ENCODE measurements at regions not wholly inside any gene's neighbourhood (a gene's known extent, or its start where the extent isn't known, plus 50 kb on each side); places are given as distances from the start of the nearest gene placed in this dataset.

GRCh38 chr2:105627534-105627933 is 117.2 kb upstream of the NCK2 start:
- no peaks in the 10 kb centered on the region for H3K36me3 Mint-ChIP-seq (ENCODE audit: insufficient read depth in 2 of 2)
- no peak overlapping the region for H3K27ac Mint-ChIP-seq
- peaks cover 2% of the 10 kb centered on the region in 2 donors for H3K9me3 Mint-ChIP-seq
- no peak overlapping the region for H3K4me3 Mint-ChIP-seq
- ATAC-seq (replicated peaks in 1 of 2) (no peak), DNase-seq (no peak)
- H3K4me1 Mint-ChIP-seq (ENCODE audit: low read depth): no peaks in the 10 kb centered on the region
- peaks cover 6% of the 10 kb centered on the region for H3K27me3 Mint-ChIP-seq (ENCODE audit: low read depth)

- no peaks in the 10 kb centered on the region for H3K36me3 Mint-ChIP-seq (ENCODE audit: insufficient read depth in 2 of 2)
- peaks cover 10% of the 10 kb centered on the region for H3K27me3 Mint-ChIP-seq (ENCODE audit: low read depth)
- peaks cover 2% of the 10 kb centered on the region in 2 donors for H3K9me3 Mint-ChIP-seq
- H3K27ac Mint-ChIP-seq: no peak overlapping the region
- H3K4me1 Mint-ChIP-seq (ENCODE audit: low read depth): no peaks in the 10 kb centered on the region
- H3K4me3 Mint-ChIP-seq: no peak overlapping the region
- ATAC-seq (replicated peaks in 1 of 2): no peak
- no peak for DNase-seq
Measured at GRCh38 chr2:105626966-105627340, 117.8 kb upstream of the NCK2 start.

GRCh38 chr2:105626212-105626965 is 118.3 kb upstream of the NCK2 start:
- H3K27ac Mint-ChIP-seq: no peak overlapping the region
- H3K27me3 Mint-ChIP-seq (ENCODE audit: low read depth): peaks cover 14% of the 10 kb centered on the region
- no peaks in the 10 kb centered on the region for H3K4me1 Mint-ChIP-seq (ENCODE audit: low read depth)
- H3K9me3 Mint-ChIP-seq: peaks cover 2% of the 10 kb centered on the region in 2 donors
- ATAC-seq (replicated peaks in 1 of 2): no peak
- H3K4me3 Mint-ChIP-seq: no peak overlapping the region
- no peaks in the 10 kb centered on the region for H3K36me3 Mint-ChIP-seq (ENCODE audit: insufficient read depth in 2 of 2)
- DNase-seq: no peak

GRCh38 chr2:105625632-105626031 is 119.1 kb upstream of the NCK2 start:
- H3K9me3 Mint-ChIP-seq: peaks cover 2% of the 10 kb centered on the region in 2 donors
- ATAC-seq (replicated peaks in 1 of 2) (no peak), DNase-seq (no peak)
- H3K27ac Mint-ChIP-seq: no peak overlapping the region
- no peaks in the 10 kb centered on the region for H3K36me3 Mint-ChIP-seq (ENCODE audit: insufficient read depth in 2 of 2)
- H3K4me1 Mint-ChIP-seq (ENCODE audit: low read depth): no peaks in the 10 kb centered on the region
- peaks cover 15% of the 10 kb centered on the region for H3K27me3 Mint-ChIP-seq (ENCODE audit: low read depth)
- H3K4me3 Mint-ChIP-seq: no peak overlapping the region

GRCh38 chr2:105621038-105621437 is 123.7 kb upstream of the NCK2 start:
- no peak for ATAC-seq (replicated peaks in 1 of 2)
- Mint-ChIP-seq H3K4me3 (no peak overlapping the region), H3K27ac (no peak overlapping the region), H3K4me1 (ENCODE audit: low read depth) (peaks cover 7% of the 10 kb centered on the region), H3K27me3 (ENCODE audit: low read depth) (peaks cover 20% of the 10 kb centered on the region), H3K36me3 (ENCODE audit: insufficient read depth in 2 of 2) (no peaks in the 10 kb centered on the region), H3K9me3 (peaks cover 0 to 2% of the 10 kb centered on the region in 2 donors)
- no peak for DNase-seq

GRCh38 chr2:105618351-105618659 is 126.4 kb upstream of the NCK2 start:
- peaks cover 20% of the 10 kb centered on the region for H3K27me3 Mint-ChIP-seq (ENCODE audit: low read depth)
- no peak for DNase-seq
- no peak overlapping the region for H3K4me3 Mint-ChIP-seq
- no peaks in the 10 kb centered on the region for H3K36me3 Mint-ChIP-seq (ENCODE audit: insufficient read depth in 2 of 2)
- ATAC-seq (replicated peaks in 1 of 2): no peak
- peaks cover 7% of the 10 kb centered on the region for H3K4me1 Mint-ChIP-seq (ENCODE audit: low read depth)
- H3K9me3 Mint-ChIP-seq: peaks cover 0 to under 1% of the 10 kb centered on the region in 2 donors
- no peak overlapping the region for H3K27ac Mint-ChIP-seq

GRCh38 chr2:105617631-105618350 is 126.9 kb upstream of the NCK2 start:
- H3K27me3 Mint-ChIP-seq (ENCODE audit: low read depth): peaks cover 20% of the 10 kb centered on the region

GRCh38 chr2:105615305-105615704 is 129.4 kb upstream of the NCK2 start:
- Mint-ChIP-seq H3K27me3 (ENCODE audit: low read depth) (peaks cover 8% of the 10 kb centered on the region), H3K4me3 (no peak overlapping the region), H3K9me3 (no peaks in the 10 kb centered on the region), H3K36me3 (ENCODE audit: insufficient read depth in 2 of 2) (no peaks in the 10 kb centered on the region), H3K4me1 (ENCODE audit: low read depth) (peaks cover 7% of the 10 kb centered on the region), H3K27ac (no peak overlapping the region)
- no peak for ATAC-seq (replicated peaks in 1 of 2)
- no peak for DNase-seq

More at GRCh38 chr2:105617631-105618350, 126.9 kb upstream of the NCK2 start:
- ATAC-seq (replicated peaks in 1 of 2): no peak
- H3K9me3 Mint-ChIP-seq: no peaks in the 10 kb centered on the region
- peaks cover 7% of the 10 kb centered on the region for H3K4me1 Mint-ChIP-seq (ENCODE audit: low read depth)
- H3K27ac Mint-ChIP-seq: no peak overlapping the region
- no peaks in the 10 kb centered on the region for H3K36me3 Mint-ChIP-seq (ENCODE audit: insufficient read depth in 2 of 2)
- no peak overlapping the region for H3K4me3 Mint-ChIP-seq
- no peak for DNase-seq

GRCh38 chr2:105611811-105612424 is 132.8 kb upstream of the NCK2 start:
- H3K9me3 Mint-ChIP-seq: no peaks in the 10 kb centered on the region
- no peak overlapping the region for H3K4me3 Mint-ChIP-seq
- no peaks in the 10 kb centered on the region for H3K36me3 Mint-ChIP-seq (ENCODE audit: insufficient read depth in 2 of 2)
- DNase-seq (no peak), ATAC-seq (replicated peaks in 1 of 2) (no peak)
- H3K4me1 Mint-ChIP-seq (ENCODE audit: low read depth): no peaks in the 10 kb centered on the region
- no peak overlapping the region for H3K27ac Mint-ChIP-seq
- H3K27me3 Mint-ChIP-seq (ENCODE audit: low read depth): no peaks in the 10 kb centered on the region

GRCh38 chr2:105611333-105611637 is 133.4 kb upstream of the NCK2 start:
- ATAC-seq (replicated peaks in 1 of 2): no peak
- H3K9me3 Mint-ChIP-seq: no peaks in the 10 kb centered on the region
- no peak for DNase-seq
- no peaks in the 10 kb centered on the region for H3K4me1 Mint-ChIP-seq (ENCODE audit: low read depth)
- H3K27me3 Mint-ChIP-seq (ENCODE audit: low read depth): no peaks in the 10 kb centered on the region
- H3K4me3 Mint-ChIP-seq: no peak overlapping the region
- H3K27ac Mint-ChIP-seq: no peak overlapping the region
- no peaks in the 10 kb centered on the region for H3K36me3 Mint-ChIP-seq (ENCODE audit: insufficient read depth in 2 of 2)

GRCh38 chr2:105610576-105611332 is 134.0 kb upstream of the NCK2 start:
- H3K36me3 Mint-ChIP-seq (ENCODE audit: insufficient read depth in 2 of 2): no peaks in the 10 kb centered on the region
- H3K9me3 Mint-ChIP-seq: no peaks in the 10 kb centered on the region
- no peaks in the 10 kb centered on the region for H3K4me1 Mint-ChIP-seq (ENCODE audit: low read depth)
- DNase-seq (no peak), ATAC-seq (replicated peaks in 1 of 2) (no peak)
- no peaks in the 10 kb centered on the region for H3K27me3 Mint-ChIP-seq (ENCODE audit: low read depth)
- no peak overlapping the region for H3K27ac Mint-ChIP-seq
- no peak overlapping the region for H3K4me3 Mint-ChIP-seq

GRCh38 chr2:105609746-105610402 is 134.8 kb upstream of the NCK2 start:
- no peaks in the 10 kb centered on the region for H3K36me3 Mint-ChIP-seq (ENCODE audit: insufficient read depth in 2 of 2)
- H3K27ac Mint-ChIP-seq: no peak overlapping the region
- no peaks in the 10 kb centered on the region for H3K4me1 Mint-ChIP-seq (ENCODE audit: low read depth)
- no peaks in the 10 kb centered on the region for H3K27me3 Mint-ChIP-seq (ENCODE audit: low read depth)
- H3K9me3 Mint-ChIP-seq: no peaks in the 10 kb centered on the region
- ATAC-seq (replicated peaks in 1 of 2): no peak
- DNase-seq: no peak
- H3K4me3 Mint-ChIP-seq: no peak overlapping the region

Measured in activated T-cell treated with anti-CD3 and anti-CD28 coated beads, Interleukin-2, amount 50 U/mL, for 72 hours (primary cell).